Bronchial epithelial cell (primary cell): ENCODE measurements at regions not wholly inside any gene's neighbourhood (a gene's known extent, or its start where the extent isn't known, plus 50 kb on each side); places are given as distances from the start of the nearest gene placed in this dataset.

Experiments
- DNase-seq: peaks from one replicate; pipeline ENCODE4 v3.0.0-alpha.2; 2010; ENCODE audit warnings: low read depth
- FAIRE-seq: peaks from 2 replicates; lab custom pipeline; 2011; peaks lifted over from hg19 to GRCh38; lab: Jason Lieb, UNC
- H3K27me3 ChIP-seq: 2 replicates; pipeline ENCODE4 v1.5.1; 2011; ENCODE audit warnings: low read length; ENCODE audit not compliant: control insufficient read depth, insufficient read depth
- H3K36me3 ChIP-seq: 2 replicates; pipeline ENCODE4 v1.5.1; 2011; ENCODE audit warnings: low read length; ENCODE audit not compliant: control insufficient read depth, insufficient read depth
- H3K4me3 ChIP-seq: 2 replicates; pipeline ENCODE4 v1.5.1; 2011; ENCODE audit warnings: mild to moderate bottlenecking, low read depth, low read length, control low read depth
- CTCF ChIP-seq: IDR thresholded peaks from 2 replicates; pipeline ENCODE4 v1.5.1; 2011; ENCODE audit warnings: mild to moderate bottlenecking, moderate library complexity, low read length, control low read depth, inconsistent platforms; ENCODE audit not compliant: insufficient read depth, severe bottlenecking

GRCh38 chr10:118537623-118538022, 57.8 kb downstream of the PRLHR start:
- H3K27me3 ChIP-seq = no peaks in the 10 kb centered on the region
- DNase-seq (no peak), FAIRE-seq (no peak)
- TF ChIP-seq CTCF = no peak
- no peaks in the 10 kb centered on the region for H3K36me3 ChIP-seq
- no peak overlapping the region for H3K4me3 ChIP-seq

- DNase-seq (no peak), FAIRE-seq (no peak)
- no peaks in the 10 kb centered on the region for H3K27me3 ChIP-seq
- H3K4me3 ChIP-seq = no peak overlapping the region
- H3K36me3 ChIP-seq = no peaks in the 10 kb centered on the region
- TF ChIP-seq CTCF = no peak
These were observed 61.3 kb downstream of the PRLHR start for GRCh38 chr10:118534136-118534535.

GRCh38 chr10:118531105-118531852, 64.2 kb downstream of the PRLHR start:
- FAIRE-seq = no peak

GRCh38 chr10:118528426-118528825, 67.0 kb downstream of the PRLHR start:
- no peak overlapping the region for H3K4me3 ChIP-seq
- H3K27me3 ChIP-seq = no peaks in the 10 kb centered on the region
- TF ChIP-seq CTCF = no peak
- H3K36me3 ChIP-seq = no peaks in the 10 kb centered on the region
- DNase-seq = no peak
- no peak for FAIRE-seq

More at GRCh38 chr10:118531105-118531852, 64.2 kb downstream of the PRLHR start:
- no peak for TF ChIP-seq CTCF
- Histone ChIP-seq H3K36me3 (no peaks in the 10 kb centered on the region), H3K27me3 (no peaks in the 10 kb centered on the region), H3K4me3 (no peak overlapping the region)
- DNase-seq = no peak

GRCh38 chr10:118523775-118524174, 71.7 kb downstream of the PRLHR start:
- Histone ChIP-seq H3K27me3 (no peaks in the 10 kb centered on the region), H3K36me3 (no peaks in the 10 kb centered on the region), H3K4me3 (no peak overlapping the region)
- no peak for TF ChIP-seq CTCF
- DNase-seq (peak; percentile 94), FAIRE-seq (no peak)
